Stimulated activated CD4-positive, alpha-beta T cell treated with anti-CD3 and anti-CD28 coated beads, Interleukin-4, amount 100 ng/mL, for 24 hours (primary cell): ENCODE measurements at regions not wholly inside any gene's neighbourhood (a gene's known extent, or its start where the extent isn't known, plus 50 kb on each side); places are given as distances from the start of the nearest gene placed in this dataset.

Experiments used
- DNase-seq: peaks from one replicate; pipeline ENCODE4 v3.0.0-alpha.2; 2020

DNA sequence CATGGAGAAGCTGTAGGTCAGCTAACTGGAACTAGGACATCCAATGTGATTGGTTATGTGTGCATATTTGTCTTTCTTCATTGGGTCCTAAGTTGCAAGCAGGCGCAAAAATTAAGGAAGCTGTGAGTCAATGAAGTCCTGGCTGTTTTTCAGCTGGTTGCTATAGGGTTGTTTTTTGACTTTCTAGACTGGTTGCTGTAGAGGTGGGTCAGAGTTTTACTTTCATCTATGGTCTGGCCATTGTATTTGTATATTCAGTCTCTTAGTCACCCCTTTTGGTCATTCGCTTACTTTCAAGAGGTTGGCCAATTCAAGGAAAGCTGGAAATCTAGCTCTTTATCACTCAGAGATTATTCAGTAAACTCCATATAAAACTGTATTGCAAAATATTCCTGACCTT, 62.0 kb upstream of the AMZ2 start:
- no peak for DNase-seq

DNA sequence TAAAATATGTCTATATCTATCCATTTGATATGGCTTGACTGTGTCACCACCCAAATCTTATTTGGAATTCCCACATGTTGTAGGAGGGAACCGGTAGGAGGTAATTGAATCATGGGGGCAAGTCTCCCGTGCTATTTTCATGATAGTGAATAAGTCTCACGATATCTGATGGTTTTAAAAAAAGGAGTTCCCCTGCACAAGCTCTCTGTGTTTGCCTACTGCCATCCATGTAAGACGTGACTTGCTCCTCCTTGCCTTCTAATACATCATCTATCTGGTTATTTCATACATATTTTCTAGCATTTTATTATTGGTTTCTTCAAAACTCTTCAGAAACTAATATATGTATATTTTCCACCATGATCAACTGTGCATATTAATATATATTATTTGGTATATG, 57.3 kb upstream of the AMZ2 start:
- no peak for DNase-seq

DNA sequence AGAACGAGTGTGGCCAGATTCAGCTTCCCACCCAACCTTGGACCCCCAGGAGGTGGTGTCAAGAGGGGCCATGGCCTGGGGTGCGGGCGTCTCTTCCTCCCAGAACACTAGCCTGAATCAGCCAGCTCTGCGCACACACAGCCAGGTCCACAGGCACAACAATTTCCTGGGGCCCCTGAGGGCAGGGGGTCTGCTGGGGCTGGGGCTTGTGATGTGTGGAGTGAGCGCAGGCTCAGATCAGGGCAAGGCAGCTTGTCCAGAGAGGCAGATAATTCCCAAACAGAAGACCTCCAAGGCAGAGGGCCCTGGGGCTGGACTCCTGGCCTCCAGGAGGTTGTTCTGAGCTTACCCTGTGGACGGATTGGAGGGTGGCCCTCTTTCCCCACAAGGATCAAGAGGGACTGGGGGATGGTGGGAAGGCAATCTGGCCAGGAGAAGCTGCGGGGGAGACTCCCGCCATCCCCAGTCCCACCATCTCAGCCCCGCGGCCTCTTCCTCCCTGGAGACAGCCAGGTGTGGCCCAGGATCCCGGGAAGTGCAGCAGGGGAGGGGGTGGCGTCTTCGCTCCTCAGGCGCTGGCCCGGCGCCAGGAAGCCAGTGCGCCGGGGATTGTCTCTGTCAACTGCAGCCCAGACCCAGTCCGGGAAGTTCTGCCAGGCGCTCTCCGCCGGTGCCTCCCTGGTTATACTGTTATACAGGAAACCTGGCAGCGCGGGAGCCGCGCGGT, 52.0 kb upstream of the AMZ2 start:
- no peak for DNase-seq

DNA sequence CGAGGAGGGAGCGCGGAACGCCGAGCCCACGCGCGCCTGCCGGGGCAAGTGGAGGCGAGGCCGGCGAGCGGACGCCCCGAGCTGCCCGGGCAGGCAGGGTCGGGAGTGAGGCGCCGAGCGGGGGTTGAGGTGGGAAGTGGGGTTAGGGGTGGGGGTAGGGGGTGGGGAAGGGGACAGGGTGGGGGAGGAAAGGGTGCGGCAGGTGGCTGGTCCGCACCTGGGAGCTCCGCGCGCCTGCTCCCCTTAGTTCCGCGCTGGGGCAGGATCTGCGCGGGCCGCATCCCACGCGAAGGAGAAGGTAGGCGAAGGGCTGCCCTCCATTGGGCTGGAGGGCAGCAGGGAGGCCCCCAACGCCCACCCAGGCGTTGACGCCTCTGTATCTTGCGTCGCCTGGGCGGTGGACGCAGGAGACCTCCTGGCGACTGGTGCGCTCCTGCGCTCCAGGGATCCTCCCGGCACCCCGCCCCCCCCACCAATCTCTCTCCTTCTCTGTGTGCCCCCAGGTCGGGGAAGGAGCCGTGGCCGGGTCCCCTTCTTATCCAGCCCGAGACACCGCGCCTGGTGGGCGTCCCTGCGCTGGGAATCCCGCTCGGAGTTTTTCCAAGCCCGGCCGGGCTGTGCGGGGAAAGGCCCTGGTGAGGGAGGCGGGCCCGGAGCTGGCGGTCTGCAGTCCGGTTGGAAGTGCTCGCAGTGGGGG, 51.3 kb upstream of the AMZ2 start:
- DNase-seq, result no peak

DNA sequence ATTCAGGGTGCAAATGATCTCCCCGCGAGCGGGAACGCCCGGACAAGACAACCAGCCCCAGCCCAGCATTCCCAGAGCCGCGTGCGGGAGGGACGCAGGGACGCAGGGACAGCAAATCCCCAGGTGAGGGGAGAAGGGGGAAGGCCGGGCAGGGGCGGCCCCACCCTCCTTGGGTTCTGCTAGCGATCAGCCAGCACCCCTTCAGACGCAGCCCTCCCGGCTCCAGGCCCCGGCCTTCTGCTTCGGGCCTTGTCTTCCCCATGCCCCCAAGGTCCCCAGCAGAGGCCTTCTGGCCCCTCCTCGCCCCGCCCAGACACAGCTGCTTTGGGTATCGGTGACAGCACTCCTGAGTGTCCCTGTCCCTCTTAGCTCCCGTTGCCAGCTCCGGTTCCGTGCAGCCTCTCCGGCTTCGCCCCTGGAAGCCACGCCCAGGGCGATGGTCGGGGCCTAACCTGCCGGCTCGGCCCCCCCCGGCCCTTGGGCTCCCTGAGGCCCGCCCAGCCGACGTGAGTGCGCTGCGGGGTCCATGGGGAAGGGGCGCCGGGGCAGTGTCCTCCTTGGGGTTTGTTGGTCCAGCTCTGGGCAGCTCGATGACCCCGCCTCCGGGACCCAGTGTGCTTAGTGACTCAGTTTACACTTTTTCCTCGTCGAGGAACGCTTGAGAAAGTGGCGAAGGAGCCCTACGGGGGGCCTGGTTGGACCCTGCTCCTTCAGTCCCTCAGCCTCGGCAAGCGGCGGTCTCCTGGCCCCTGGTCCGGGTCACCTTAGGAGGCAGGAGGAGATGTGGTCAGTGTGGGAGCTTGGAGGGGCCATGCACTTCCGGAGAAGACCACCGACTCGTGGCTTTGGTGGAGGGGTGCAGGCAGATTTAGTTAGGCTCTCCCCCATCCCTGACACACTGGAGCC, 50.5 kb upstream of the AMZ2 start:
- peak; percentile 51 for DNase-seq

DNA sequence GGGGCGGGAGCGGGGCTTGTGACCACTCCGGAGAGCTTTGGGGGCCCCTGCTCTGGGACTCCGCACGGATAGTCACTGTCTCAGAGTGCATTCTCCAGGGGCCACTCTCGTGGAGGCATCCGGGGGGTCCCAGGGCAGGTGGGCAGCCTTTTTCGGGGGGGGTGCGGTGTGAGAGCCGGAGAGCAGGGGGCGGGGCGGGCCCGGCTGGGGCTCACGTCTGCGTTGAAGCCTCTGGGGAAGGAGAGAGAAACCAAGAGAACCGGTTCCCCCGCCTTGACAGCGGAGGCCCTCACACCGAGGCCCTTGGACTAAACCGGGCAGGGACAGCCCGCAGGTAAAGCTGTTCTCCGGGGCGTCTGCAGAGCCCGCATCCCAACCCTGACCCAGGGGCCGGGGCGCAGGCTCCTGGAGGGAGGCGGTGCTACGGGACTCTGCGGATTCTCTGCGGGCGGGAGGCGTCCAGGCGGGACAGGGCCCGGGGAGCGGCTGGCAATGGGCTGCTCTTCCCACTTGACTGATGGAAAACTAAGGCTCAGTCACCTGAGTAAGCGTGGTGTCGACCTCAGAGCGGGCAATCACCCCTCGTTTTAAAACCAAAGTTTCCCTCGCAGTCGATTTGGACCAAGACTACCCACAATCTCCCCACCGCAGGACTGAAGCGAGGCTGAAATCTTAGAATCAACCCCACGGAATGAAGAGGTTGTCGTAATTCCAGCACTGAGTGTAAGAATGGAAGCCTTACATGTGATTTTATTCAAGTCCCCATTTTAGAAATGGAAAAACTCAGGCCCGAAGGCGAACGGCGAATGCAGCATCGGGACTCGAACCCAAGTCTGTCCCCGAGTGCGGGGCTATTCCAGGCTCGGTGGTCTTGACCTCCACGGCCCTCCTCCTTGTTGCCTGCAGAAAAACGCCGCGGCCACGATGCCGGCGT, 49.6 kb upstream of the AMZ2 start:
- no peak for DNase-seq
